T follicular helper cell (primary cell): ENCODE measurements at regions not wholly inside any gene's neighbourhood (a gene's known extent, or its start where the extent isn't known, plus 50 kb on each side); places are given as distances from the start of the nearest gene placed in this dataset.
"Not testable (repeated sequence)": the region's sequence is repeated elsewhere in the genome, so short reads cannot be mapped to it uniquely, and the experiment has no call there.

ENCODE experiments used
- DNase-seq: peaks from one replicate; pipeline ENCODE4 v3.0.0-alpha.2; 2020; ENCODE audit warnings: low read depth

- DNase-seq = no peak
These were observed 789.3 kb downstream of the IGSF11 start for GRCh38 chr3:118245312-118245711.

GRCh38 chr3:118258850-118259249 is 775.8 kb downstream of the IGSF11 start:
- not testable (repeated sequence) for DNase-seq

- no peak for DNase-seq
These were observed 771.7 kb downstream of the IGSF11 start for GRCh38 chr3:118262800-118263402.

GRCh38 chr3:118267588-118267987 is 767.1 kb downstream of the IGSF11 start:
- DNase-seq = no peak

GRCh38 chr3:118269537-118270125 is 765.0 kb downstream of the IGSF11 start:
- no peak for DNase-seq

GRCh38 chr3:118272991-118273390 is 761.7 kb downstream of the IGSF11 start:
- no peak for DNase-seq

GRCh38 chr3:118277814-118278213 is 756.8 kb downstream of the IGSF11 start:
- no peak for DNase-seq

GRCh38 chr3:118292841-118293240 is 741.8 kb downstream of the IGSF11 start:
- DNase-seq = no peak

- DNase-seq = no peak
These were observed 736.5 kb downstream of the IGSF11 start for GRCh38 chr3:118298133-118298532.

GRCh38 chr3:118304557-118304956 is 730.1 kb downstream of the IGSF11 start:
- DNase-seq = no peak

GRCh38 chr3:118332699-118333098 is 701.9 kb downstream of the IGSF11 start:
- DNase-seq = no peak

- DNase-seq = no peak
These were observed 697.0 kb downstream of the IGSF11 start for GRCh38 chr3:118337649-118338048.

- no peak for DNase-seq
These were observed 687.1 kb downstream of the IGSF11 start for GRCh38 chr3:118347396-118348168.

- DNase-seq = no peak
These were observed 686.5 kb downstream of the IGSF11 start for GRCh38 chr3:118348169-118348557.

- DNase-seq = no peak
These were observed 680.1 kb downstream of the IGSF11 start for GRCh38 chr3:118354556-118354955.

- no peak for DNase-seq
These were observed 664.7 kb downstream of the IGSF11 start for GRCh38 chr3:118369892-118370491.

- no peak for DNase-seq
These were observed 654.1 kb downstream of the IGSF11 start for GRCh38 chr3:118380576-118380975.

- DNase-seq = no peak
These were observed 638.2 kb downstream of the IGSF11 start for GRCh38 chr3:118396491-118396890.

- DNase-seq = no peak
These were observed 634.6 kb downstream of the IGSF11 start for GRCh38 chr3:118400086-118400485.

- DNase-seq = no peak
These were observed 633.8 kb downstream of the IGSF11 start for GRCh38 chr3:118400886-118401285.

- no peak for DNase-seq
These were observed 632.8 kb downstream of the IGSF11 start for GRCh38 chr3:118401887-118402286.

- no peak for DNase-seq
These were observed 631.7 kb downstream of the IGSF11 start for GRCh38 chr3:118402971-118403370.

GRCh38 chr3:118406562-118406961 is 628.1 kb downstream of the IGSF11 start:
- no peak for DNase-seq
